ENCODE measurements at regions not wholly inside any gene's neighbourhood (a gene's known extent, or its start where the extent isn't known, plus 50 kb on each side); places are given as distances from the start of the nearest gene placed in this dataset.
"Not testable (repeated sequence)": the region's sequence is repeated elsewhere in the genome, so short reads cannot be mapped to it uniquely, and the experiment has no call there.

DNA sequence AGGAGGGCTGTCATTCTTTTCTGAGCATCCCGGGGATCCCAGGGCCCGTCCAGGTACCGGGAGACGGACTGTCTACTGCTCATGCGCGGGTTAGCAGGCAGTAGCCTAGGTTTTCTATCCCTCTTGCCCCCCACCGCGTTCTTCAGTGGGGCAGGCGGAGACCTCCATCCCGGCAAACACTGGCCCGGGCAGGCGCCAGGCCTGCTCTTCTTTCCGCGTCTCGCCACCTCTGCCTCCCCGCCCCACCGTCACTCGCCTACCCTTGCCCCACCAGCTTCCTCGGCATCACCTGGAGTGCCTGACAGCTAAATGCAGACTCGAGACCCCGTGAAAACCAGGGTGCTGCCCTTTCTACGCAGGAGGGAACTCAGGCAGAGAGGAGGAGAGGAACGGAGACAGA is 1937.7 kb upstream of the DEFB115 start:
- no peak for DNase-seq (ENCODE audit: low read depth in 2 of 3, low spot score in 2 of 3)

DNA sequence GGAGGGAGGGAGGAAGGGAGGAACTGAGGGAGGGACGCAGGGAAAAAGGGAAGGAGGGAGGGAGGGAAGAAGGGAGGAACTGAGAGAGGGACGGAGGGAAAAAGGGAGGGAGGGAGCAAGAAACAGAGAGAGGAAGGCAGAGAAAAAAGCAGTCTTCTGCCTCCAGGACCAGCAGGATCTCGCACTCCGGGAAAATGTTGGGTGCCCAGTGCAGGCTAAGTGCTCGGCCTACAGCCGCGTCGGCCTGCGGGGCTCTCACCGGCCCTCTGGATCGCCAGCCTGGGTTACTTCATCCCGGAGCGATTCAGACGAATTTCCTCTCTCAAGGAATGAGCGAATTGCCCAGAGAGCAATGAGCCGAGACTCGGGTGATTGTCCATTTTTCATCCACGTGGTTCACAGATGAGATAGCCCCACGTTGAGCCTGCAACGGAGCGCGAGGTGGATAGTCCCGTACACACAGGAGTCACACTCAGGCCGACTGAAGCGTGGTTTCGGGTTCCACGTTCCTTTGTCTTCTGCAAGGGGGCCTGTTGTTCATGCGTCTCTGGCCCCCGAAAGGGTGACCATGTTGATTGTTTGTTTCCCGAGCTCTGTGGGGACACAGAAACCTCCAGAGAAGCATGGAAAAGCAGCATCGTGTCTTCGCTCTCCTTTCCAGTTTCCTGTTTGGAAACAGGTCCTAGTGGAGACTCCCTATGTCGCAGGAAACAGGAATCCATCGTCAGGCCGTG is 1937.1 kb upstream of the DEFB115 start:
- DNase-seq (ENCODE audit: low read depth in 2 of 3, low spot score in 2 of 3), result not testable (repeated sequence)

DNA sequence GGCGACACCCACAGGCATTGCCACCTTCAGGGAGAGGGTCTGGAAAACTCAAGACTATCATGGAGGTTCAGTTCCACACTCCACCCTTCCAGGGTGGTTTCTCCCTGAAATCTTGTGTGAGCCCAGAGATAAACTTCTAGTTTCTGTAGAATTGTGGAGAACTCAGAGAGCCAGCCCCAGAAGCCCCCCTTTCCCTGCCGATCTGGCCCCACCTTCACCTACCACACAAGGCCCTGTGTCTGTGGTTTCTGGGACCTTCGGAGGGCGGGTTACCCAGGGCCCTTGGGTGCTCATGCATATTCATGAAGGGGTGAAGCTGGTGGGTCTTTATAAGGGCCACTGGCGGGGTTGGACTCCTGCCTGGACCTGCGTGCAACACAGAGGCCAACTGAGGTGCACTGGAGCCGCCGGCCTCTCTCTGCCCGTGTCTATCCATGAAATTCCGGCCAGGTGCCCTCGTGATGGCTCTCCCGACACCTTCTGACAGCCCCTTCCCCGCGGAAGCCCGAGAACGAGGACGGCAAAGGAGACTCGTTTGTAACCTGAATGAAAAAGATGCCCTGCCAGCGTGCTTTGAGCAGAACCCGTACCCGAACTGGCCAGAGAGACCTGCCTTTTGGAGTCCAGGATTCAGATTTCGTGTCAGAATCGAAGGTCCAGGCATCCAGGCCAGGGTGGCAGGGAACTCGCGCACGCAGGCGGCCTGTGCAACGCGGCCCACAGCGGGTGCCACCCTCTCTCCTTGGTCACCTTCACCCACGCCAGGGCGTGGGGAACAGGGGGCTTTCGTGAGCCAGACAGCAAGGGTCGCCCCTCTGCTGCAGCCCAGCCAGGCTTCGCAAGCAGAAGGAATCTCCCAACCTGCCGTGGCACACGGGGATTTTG is 1933.6 kb upstream of the DEFB115 start:
- DNase-seq (ENCODE audit: low read depth in 2 of 3, low spot score in 2 of 3), result not testable (repeated sequence)

DNA sequence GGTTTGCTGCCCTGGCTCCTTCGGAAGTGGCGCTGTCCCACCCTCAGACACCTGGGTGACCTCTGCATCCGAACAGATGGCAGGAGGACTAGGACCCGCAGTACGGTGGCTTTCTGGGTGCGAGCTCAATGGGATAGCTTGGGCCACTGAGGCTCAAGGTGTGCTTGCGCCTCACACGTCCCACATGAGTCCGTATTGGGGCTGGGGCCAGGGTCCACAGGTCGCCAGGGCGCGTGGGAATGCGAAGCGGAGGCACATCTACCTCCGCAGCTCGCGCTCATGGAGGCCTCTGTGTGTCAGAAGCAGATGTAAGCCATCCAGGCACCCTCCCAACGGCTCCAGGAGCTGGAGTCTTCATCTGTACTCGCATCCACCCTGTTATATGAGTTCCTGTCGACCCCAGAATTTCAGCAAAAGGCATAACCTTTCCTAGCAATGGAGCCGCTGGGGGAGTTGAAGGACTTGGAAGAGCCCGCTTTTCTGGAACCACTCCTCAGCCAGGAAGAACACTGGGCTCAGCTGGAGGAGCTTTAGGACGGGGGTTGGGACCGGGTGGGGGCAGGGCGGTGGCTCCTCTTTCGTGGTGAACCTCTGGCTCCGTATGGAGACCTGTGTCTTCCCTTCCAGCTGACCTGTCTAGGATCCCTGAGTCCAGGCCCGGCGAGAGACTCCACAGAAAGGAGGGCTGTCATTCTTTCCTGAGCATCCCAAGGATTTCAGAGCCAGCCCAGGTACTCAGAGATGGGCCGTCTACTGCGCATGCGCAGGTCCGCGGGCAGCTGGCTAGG is 1932.8 kb upstream of the DEFB115 start:
- DNase-seq (ENCODE audit: low read depth in 2 of 3, low spot score in 2 of 3), result not testable (repeated sequence)

DNA sequence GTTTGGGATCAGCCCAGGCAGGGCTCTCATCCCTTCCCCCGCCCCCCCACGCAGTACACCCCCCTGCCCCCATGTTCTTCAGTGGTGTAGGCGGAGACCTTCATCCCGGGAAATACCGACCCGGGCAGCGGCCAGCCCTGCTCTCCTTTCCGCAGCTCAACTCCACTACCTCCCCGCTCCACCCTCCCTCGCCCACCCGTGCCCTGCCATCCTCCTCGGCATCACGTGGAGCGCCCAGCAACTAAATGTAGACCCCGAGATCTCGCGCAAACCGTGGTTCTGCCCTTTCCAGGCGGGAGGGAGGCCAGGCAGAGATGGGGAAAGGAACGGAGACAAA is 1932.2 kb upstream of the DEFB115 start:
- DNase-seq (ENCODE audit: low read depth in 2 of 3, low spot score in 2 of 3), result no peak

DNA sequence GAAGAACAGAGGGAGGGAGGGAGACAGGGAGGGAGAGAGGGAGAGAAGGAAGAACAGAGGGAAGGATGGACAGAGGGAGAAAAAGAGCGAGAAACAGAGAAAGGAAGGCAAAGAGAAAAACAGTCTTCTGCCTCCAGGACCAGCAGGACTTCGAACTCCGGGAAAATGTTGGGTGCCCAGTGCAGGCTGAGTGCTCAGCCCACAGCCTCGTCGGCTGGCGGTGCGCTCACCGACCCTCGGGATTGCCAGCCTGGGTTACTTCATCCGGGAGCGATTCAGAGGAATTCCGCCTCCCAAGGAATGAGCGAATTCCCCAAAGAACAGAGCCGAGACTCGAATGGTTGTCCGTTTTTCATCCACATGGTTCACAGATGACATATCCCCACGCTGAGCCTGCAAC is 1931.7 kb upstream of the DEFB115 start:
- not testable (repeated sequence) for DNase-seq (ENCODE audit: low read depth in 2 of 3, low spot score in 2 of 3)

DNA sequence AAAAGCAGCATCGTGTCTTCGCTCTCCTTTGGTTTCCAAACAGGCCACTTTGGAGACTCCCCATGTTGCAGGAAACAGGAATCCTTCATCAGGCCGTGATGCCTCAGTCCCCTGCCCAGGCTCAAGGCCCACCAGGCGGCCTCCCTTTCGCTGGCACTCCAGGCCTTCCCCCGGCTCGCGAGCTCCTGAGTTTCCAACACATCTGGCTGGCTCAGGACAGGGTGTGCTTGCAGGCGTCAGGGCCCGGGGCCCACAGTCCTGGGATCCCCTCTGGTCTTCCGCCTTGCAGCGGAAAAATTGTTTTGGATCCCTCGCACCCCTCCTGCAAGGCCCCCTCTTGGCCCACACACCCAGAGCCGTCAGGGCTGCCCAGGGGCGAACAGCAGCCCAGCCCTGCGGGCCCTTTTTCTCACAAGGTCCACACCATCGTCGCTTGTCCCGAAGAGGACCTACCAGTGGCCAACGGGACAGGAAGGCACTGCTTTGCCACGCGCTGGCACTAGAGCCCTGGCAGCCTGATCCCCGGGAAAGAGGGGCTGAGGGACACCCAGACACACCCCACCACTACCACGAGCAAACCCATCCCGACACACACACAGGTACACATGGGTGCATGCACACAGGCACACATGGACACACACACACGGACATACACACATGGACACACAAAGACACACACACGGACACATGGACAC is 1930.9 kb upstream of the DEFB115 start:
- DNase-seq (ENCODE audit: low read depth in 2 of 3, low spot score in 2 of 3), result no peak

DNA sequence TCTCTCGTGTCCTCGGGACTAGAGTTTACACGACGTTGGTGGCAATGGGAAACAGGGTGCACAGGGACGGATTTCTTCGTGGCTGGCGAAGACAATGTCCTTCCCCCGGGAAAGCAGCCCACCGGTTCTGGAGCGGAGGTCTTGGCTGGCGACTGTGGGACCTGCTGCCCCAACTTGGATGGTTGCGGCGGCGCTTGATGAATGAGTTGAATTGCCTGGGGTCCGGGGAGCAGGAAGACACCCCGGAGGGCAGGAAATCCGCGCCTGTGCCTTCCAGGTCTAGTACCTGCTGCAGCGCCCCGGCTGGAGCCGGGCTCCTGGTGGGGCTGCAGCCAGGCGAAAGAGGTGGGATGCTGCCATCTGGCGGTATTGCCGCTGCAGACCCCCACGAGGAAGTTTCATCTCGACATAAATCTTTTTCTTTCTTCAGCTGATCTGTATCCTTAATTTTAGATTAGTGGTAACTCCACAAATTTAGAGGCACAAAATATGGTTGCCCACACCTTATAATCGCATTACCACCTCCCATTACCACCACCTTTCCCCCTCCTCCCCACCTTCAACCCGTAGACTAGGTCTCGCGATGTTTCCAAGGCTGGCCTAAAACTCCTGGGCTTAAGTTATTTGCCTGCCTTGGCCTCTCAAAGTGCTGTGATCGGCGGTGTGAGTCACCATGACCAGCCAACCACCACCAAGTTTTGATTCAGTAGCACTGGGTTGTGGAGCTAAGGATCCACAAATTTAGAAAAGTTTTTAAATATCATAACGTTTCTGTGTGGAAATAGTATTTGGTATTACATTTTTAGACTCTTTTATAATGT is 1929.7 kb upstream of the DEFB115 start:
- peak in 2 of 3 donors; percentile 18 to 52 for DNase-seq (ENCODE audit: low read depth in 2 of 3, low spot score in 2 of 3)

DNA sequence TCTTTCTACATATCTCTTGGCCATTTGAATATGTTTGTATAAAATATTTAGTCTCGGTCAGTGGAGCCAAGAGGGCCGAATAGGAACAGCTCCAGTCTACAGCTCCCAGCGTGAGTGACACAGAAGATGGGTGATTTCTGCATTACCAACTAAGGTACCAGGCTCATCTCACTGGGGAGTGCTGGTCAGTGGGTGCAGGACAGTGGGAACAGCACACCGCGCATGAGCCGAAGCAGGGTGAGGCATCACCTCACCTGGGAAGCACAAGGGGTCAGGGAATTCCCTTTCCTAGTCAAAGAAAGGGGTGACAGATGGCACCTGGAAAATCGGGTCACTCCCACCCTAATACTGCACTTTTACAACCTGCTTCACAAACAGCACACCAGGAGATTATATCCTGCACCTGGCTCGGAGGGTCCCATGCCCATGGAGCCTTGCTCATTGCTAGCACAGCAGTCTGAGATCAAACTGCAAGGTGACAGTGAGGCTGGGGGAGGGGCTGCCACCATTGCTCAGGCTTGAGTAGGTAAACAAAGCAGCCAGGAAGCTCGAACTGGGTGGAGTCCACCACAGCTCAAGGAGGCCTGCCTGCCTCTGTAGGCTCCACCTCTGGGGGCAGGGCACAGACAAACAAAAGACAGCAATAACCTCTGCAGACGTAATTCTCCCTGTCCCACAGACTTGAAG is 1926.9 kb upstream of the DEFB115 start:
- not testable (repeated sequence) for DNase-seq (ENCODE audit: low read depth in 2 of 3, low spot score in 2 of 3)

DNA sequence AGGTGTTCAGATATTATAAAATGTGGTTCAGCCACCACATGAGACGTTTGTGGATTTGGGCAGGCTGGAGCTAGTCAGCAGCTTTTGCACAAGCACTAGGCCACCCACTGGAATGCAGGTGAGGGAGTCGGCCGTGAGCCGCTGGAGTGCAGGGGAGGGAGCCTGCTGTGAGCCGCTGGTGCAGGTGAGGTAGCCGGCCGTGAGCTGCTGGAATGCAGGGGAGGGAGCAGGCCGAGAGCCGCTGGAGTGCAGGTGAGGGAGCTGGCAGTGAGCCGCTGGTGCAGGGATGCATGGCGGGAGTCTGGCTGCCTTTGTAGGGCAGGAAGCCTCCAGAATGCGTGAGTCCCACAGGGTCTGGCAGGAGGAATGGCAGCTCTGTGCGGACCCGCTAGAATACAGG is 1907.6 kb upstream of the DEFB115 start:
- no peak for DNase-seq (ENCODE audit: low read depth in 2 of 3, low spot score in 2 of 3)

DNA sequence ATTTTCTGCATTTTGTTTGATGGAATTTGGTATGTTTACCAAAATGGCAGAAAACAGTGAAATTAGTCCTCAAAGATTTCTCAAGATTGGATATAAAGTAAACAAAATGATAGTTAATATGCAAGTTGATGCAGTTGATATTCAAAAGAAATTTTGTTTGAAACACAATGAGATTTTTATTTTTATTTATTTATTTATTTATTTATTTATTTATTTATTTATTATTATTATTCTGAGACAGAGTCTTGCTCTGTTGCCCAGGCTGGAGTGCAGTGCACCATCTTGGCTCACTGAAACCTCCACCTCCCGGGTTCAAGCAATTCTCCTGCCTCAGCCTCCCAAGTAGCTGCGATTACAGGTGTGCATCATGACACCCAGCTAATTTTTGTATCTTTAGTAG is 1881.5 kb upstream of the DEFB115 start:
- not testable (repeated sequence) for DNase-seq (ENCODE audit: low read depth in 2 of 3, low spot score in 2 of 3)

DNA sequence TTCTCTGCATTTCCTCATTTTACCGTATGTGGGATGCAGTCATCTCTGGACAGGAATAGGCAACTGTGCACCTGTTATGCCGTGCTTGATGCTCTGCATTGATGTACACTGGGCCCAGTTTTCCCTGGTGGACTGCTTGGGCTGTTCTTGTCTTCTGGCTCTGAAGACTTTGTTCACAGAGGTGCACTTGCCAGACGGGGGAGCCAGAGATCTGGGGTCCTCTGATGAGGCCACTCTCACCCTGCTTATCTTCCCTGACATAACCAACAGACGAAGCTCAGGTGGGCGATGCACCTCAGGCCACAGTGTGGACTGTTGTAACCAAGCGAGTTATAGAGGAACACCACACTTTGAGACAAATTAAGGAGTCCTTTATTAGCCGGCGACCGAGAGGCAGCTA is 1864.6 kb upstream of the DEFB115 start:
- not testable (repeated sequence) for DNase-seq (ENCODE audit: low read depth in 2 of 3, low spot score in 2 of 3)

DNA sequence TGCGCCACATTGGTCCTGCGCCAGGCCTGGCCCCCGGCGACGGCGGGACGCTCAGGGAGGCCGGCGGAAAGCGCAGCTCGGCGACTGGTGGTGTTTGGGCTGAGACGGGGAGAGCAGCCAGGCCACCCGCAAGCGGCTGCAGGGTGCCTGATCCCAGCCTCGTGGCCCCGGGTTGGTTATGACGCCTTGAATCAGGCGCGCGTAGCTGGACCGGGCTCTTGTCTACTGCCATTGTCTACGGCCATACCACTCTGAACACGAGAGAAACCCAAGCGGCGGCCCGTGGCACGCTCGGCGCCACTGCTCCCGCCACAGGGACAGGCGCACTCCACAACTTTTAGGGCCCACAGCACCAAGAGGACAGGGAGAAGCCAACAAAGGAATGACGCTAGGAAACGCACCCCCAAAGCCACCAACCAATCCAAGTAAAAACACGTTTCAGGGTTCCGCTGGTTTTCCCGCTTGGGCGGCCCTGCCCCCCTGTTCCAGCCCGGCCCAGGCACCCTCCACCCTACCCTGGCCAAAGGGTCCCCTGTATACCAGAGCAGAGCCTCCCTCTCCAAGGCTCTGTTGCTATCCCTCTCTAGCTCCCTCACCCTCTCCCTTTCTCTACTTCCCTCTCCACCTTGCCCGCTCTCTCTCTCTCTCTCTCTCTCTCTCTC is 1849.3 kb upstream of the DEFB115 start:
- no peak for DNase-seq (ENCODE audit: low read depth in 2 of 3, low spot score in 2 of 3)

DNA sequence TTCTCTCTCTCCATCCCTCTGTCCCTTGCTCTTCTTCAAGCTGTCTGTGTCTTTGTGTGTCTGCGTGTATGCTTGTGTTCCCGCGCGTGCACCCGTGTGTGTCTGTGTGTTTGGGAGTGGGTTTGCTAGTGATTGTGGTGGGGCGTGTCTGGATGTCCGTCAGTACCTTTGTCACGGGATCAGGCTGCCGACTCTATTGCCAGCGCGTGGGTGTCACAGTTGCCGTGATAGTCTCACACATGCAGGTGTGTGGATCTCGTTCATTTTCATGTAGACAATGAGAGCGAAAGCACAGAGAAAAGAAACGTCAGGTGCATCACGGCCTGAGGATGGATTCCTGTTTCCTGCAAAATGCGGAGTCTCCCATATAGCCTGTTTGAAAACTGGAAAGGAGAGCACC is 1848.8 kb upstream of the DEFB115 start:
- DNase-seq (ENCODE audit: low read depth in 2 of 3, low spot score in 2 of 3), result not testable (repeated sequence)

DNA sequence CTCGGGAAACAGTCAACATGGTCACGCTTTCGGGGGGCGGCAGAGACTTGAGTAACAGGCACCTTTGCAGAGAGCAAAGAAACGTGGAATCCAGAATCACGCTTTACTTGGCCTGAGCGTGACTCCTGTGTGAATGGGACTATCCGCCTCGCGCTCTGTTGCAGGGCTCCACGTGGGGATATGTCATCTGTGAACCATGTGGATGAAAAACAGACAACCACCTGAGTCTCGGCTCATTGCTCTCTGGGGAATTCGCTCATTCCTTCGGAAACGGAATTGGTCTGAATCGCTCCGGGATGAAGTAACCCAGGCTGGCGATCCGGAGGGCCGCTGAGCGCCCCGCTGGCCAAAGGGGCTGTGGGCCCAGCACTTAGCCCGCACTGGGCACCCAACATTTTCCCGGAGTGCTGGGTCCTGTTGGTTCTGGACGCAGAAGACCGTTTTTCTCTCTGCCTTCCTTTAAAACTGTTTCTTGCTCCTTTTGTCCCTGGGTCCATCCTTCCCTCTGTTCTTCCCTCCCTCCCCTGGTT is 1848.2 kb upstream of the DEFB115 start:
- DNase-seq (ENCODE audit: low read depth in 2 of 3, low spot score in 2 of 3), result not testable (repeated sequence)

DNA sequence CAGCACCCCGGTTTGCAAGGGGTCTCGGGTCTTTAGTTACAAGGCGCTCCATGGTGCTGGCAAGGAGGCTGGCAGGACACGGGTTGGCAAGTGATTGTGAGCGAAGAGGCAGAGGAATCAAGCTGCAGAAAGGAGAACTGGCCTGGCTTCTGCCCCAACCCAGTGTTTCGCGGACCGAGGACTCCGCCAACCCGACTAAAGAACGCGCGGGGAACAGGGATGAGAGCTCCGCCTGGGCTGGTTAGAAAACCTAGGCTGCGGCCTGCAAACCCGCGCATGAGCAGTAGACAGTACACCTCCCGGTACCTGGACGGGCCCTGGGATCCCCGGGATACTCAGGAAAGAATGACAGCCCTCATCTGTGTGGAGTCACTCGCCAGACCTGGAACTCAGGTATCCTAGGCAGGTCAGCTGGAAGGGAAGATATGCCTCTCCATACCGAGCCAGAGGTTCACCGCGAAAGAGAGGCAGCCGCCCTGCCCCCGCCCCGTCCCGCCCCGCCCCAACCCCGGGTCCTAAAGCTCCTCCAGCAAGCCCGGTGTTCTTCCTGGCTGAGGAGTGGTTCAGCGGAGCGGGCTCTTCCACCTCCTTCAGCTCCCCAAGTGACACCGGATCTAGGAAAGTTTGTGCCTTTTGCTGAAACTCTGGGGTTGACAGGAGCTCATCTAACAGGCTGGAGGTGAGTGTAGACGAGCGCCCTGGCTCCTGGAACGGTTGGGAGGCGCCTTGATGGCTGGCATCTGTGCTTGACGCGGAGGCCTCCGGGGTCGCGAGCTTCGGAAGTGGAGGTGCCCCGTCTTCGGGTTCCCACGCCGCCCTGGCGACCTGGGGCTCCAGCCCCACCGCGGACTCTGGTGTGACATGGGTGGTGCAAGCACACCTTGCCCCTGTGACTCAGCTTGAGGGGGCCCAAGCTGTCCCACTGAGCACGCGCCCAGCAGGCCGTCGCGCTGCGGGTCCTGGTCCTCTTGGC is 1847.3 kb upstream of the DEFB115 start:
- no peak for DNase-seq (ENCODE audit: low read depth in 2 of 3, low spot score in 2 of 3)

DNA sequence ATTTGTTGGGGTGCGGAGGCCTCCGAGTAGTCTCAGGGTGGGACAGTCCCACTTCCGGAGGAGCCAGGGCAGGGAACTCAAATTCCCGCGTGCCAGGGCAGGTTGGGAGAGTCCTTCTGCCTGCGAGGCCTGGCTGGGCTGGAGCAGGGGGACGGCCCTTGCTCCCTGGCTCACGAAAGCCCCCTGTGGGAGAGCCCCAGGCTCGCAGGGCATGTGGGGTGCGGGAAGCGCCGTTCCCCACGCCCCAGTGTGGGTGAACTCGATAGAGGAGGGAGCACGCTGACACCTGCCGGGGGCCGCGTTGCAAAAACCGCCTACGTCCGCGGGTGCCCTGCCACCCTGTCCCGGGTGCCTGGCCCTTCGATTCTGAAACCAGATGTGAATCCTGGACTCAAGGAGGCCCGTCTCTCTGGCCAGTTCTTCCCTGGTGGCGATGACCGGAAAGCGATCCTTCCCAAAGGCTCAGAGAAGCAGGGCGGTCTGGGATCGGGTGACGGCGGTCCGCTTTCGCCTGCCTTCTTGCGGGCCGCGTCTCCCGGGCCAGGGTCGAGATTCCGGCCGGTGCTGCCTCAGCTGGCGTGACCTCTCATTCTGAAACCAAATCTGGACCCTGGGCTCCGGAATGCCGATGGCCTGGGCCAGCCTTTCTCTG is 1846.5 kb upstream of the DEFB115 start:
- DNase-seq (ENCODE audit: low read depth in 2 of 3, low spot score in 2 of 3), result no peak
